T-helper 9 cell (primary cell): ENCODE measurements at regions not wholly inside any gene's neighbourhood (a gene's known extent, or its start where the extent isn't known, plus 50 kb on each side); places are given as distances from the start of the nearest gene placed in this dataset.

ENCODE experiments used
- DNase-seq: peaks from one replicate; pipeline ENCODE4 v3.0.0-alpha.2; 2020

- DNase-seq, result no peak
Observed at GRCh38 chr18:66833646-66834045, 229.8 kb upstream of the CDH19 start.

DNA sequence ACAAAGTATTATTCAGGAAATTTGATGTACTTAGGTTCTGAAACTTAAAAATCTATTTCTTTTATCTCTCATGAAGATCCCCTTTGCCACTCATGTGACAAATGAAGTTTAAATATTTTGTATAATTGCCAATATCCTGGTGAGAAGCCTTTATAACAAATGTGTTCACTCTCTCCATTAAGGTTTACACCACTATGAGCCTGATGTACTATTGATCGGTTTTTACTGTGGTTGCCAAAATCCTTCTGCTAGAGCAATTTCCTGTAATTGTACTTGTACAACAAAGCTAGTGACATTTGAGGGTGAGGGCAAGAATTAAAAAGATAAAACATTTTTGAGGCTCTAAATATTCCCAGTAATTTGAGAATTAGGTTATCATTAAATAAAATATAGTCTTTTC, 222.3 kb upstream of the CDH19 start:
- no peak for DNase-seq

GRCh38 chr18:66825347-66825746, 221.5 kb upstream of the CDH19 start:
- DNase-seq, result no peak

- no peak for DNase-seq
Observed at GRCh38 chr18:66819235-66819634, 215.3 kb upstream of the CDH19 start.

DNA sequence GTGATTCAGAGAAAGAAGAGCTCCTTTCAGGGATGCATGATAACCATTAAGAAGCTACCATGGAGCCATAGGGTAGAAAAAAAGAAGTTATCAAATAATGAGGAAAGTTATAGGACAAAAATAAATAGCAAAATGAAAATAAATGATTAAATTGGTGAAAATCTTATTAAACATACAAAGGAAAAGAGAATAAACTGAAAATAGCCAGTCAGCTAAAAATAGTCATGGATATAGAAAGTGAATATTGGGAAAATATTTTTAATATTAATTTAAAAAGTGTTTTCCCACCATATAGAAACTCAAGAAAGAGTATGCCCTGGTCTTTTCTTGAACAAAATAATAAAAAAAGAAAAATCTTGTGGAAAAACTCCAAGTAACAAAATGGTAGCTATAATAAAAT, 209.2 kb upstream of the CDH19 start:
- DNase-seq, result no peak

- DNase-seq, result no peak
Observed at GRCh38 chr18:66795051-66795450, 191.2 kb upstream of the CDH19 start.

DNA sequence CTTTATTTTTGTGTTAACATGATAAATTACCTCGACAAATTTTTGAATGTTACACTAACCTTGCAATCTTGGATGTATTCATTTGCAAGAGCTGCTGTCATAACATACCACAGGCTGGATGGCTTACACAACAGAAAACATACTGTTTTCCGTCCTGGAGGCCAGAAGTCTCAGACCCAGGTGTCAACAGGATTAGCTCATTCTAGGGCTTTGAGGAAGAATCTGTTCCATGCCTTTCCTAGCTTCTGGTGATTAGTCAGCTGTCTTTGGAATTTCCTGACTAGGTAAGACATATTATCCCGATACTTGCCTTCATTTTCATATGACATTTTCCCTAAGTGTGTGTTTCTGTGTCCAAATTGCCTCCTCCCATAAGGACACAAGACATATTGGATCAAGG, 188.6 kb upstream of the CDH19 start:
- no peak for DNase-seq

GRCh38 chr18:66780609-66781008, 176.7 kb upstream of the CDH19 start:
- DNase-seq, result no peak

DNA sequence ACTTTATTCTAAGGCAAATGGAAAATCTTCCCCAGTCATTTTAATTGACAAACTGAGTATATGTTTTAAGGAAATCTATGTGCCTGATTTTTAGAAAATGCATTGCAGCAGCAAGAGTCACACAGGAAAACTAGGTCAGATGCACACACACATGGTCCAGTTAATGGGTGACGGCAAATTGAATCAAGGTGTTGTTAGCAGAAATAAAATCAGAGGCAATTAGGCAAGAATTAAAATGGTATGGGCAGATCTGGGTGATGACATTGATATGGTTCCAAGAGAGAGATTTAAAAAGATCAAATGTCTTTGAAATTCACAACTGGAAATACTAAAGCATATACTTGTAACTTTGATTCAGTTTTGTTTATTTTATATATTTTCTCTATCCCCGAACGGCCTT, 174.2 kb upstream of the CDH19 start:
- DNase-seq, result no peak

DNA sequence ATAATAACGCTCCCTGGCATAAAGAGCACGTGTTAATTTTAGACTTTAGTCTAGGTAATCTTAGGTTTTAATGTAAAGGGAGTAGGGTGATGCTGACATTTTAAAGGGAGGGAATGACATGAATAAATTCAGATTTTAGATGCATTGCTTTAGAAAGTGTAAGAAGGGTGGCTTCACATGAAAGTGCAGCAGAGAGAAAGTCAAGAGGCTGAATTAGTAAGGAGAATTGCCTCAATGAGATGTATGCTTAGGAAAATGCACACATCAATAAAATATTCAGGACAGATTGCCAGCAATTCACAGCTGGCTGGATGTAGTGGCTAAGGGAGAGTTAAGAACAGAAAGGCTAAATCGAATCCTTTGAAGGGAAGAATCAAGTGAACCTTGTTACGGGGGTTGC, 165.5 kb upstream of the CDH19 start:
- no peak for DNase-seq

DNA sequence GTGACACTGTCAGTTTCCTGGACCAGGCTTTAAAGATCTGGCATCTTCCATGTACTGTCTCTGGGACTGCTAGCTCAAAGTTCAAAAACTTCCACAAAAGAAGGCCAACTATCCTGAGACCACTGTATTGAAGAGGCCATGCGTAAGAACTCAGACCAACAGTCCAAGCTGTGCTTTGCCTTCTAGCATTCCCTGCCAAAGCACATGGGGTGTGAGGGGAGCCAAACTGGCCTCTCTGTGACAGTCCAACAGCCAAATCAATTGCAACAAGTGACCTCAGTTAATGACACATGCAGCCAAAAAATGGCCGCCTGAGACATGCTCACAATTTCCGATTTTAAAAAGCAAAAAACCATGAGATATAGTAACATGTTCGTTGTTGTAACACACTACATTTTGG, 160.3 kb upstream of the CDH19 start:
- no peak for DNase-seq

DNA sequence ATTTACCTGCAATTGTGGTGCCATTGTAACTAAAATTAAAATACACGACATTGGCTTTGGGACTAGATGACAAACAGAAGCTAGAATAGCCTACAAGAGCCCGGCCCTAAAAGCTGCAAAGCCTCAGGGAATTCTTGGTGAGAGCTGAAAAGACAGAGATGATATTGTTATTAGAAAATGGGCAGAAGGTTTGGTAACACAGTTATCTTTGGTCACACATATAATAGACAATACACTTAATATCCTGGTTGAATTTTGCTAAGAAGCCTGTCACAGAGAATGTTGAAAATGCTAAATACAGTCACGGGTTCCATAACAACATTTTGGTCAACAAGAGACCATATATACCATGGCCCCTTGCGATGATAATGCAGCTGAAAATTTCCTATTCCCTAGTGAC, 157.3 kb upstream of the CDH19 start:
- DNase-seq, result no peak

DNA sequence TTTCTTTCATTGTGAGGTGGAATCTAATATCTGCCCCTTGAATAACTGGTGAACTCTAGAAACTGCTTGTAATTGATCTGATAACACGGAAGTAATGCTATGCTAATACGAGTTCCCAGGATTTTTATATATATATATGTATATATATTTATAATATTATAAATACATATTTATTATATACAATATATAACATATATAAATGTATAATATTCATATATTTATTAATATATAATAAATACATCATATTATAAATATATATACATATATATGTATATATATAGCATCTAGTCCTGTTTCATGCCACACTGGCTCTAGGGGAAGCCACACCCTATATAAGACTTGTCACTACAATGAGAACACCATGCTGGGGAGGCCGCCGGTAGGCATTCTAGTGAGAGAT, 156.7 kb upstream of the CDH19 start:
- no peak for DNase-seq

GRCh38 chr18:66759050-66759828, 155.3 kb upstream of the CDH19 start:
- DNase-seq, result no peak

DNA sequence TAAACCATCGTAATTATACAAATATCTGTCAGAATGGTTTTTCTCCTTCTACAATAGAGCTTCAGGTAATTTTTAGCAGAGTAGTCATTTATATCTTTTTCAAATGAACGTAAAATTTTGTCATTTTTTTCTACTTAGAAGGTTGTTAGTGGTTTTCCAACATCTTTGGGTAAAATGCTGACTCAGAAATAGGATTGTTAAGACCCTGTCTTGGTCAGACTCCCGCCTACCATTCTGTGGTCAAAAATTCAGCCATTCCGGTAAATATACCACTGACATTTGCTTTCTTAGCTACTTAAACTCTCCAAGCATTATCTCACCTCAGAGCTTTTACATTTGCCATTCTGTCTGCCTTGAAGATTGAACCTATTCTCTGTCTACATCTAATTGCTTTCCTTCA, 154.1 kb upstream of the CDH19 start:
- no peak for DNase-seq

DNA sequence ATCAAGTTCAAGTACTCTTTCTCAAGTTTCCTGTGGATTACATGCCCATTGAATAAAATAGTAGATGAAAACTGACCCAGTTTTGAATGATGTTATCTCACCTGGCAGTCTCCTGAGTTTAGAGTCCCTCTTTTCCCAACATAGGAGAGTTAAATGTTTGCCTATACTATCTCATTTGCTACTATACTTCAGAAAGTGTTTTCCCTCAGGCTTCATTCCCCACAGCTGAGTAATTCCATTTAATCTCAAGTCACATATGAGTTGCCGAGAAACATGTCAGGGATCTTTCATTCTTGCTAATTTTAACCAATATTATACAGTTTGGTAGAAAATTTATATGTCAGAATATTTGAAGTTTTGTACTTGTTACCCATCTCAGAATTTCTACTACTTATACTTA, 150.4 kb upstream of the CDH19 start:
- DNase-seq, result no peak

DNA sequence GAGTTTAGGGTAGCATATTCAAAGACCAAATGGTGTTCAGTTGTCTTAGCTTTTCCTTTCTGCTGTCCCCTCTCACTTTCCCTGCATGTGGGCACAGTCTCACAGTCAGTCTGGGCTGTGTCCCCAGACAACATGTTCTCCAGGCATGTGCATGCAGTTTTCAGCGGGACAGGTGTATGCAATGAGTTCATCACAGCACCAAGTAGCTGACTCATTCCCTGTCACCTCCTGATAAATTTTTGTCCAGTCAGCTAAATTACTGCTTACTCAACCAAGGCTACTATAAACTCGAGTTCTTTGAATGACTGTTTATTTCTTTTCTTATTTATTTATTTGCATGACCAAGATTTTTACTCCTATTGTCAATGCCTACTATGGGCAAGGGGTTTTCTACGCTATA, 148.8 kb upstream of the CDH19 start:
- no peak for DNase-seq

- no peak for DNase-seq
Observed at GRCh38 chr18:66749481-66750035, 145.7 kb upstream of the CDH19 start.

- DNase-seq, result no peak
Observed at GRCh38 chr18:66749030-66749429, 145.1 kb upstream of the CDH19 start.

DNA sequence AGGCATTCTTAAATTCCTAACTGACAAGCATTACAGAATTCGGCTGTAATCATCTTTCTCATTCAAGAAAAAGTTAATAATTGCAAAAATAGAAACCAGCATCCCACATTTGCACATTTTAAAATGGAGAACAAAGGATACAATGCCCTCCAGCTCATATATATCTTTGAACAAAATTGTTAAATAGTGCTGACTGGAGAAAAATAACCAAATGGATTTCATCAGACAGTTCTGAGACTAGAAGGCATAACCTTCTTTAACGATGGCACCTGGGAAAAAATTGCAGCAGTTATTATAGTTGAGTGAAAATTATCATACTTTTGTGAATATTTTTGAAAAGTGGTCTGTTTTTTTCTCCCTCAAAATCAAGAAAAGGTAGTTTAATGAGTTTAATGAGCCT, 138.9 kb upstream of the CDH19 start:
- DNase-seq, result no peak

DNA sequence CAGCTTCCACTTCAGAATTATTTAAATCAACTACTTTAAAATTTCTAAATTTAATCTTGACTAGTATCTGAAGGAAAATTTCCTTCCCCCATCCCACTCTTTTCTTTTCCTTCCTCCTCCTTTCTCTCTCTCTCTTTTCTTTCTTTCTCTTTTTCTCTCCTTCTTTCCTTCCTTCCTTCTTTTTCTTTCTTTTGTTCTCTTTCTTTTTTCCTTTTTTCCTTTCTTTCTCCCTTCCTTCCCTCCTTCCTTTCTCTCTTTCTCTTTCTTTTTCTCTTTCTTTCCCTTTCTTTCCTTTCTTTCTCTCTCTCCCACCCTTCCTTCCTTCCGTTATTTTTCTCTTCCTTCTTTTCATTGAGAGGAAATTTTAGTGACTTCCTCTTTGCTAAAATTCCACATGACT, 132.0 kb upstream of the CDH19 start:
- DNase-seq, result no peak

DNA sequence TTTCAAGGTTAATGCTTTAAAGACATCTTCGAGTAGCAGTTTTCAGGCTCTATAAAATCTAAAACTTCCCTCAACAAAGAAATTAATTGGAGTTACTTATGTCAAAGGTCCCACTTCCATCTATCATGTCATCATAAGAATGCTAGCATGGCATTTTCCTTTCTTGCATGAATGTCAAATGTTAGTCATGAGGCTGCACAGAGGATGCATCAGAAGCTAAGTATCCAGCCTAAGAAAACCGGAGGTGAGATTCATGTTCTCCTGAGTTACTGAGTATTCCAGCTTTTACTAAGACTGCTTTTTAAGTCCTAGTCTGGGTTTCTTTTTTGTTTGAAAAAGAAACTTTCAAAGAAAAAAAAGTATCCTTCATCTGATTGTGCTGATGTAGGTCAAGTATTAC, 130.6 kb upstream of the CDH19 start:
- no peak for DNase-seq

GRCh38 chr18:66731890-66732289, 128.0 kb upstream of the CDH19 start:
- no peak for DNase-seq

- DNase-seq, result no peak
Observed at GRCh38 chr18:66729442-66730239, 125.8 kb upstream of the CDH19 start.
